ENCODE measurements at regions not wholly inside any gene's neighbourhood (a gene's known extent, or its start where the extent isn't known, plus 50 kb on each side); places are given as distances from the start of the nearest gene placed in this dataset.
"Not testable (repeated sequence)": the region's sequence is repeated elsewhere in the genome, so short reads cannot be mapped to it uniquely, and the experiment has no call there.

- DNase-seq: no peak
These were observed 176.4 kb upstream of the ID2 start for GRCh38 chr2:8505311-8505920.

- DNase-seq: no peak
These were observed 175.1 kb upstream of the ID2 start for GRCh38 chr2:8506746-8507145.

- no peak for DNase-seq
These were observed 173.1 kb upstream of the ID2 start for GRCh38 chr2:8508766-8509165.

GRCh38 chr2:8509621-8510020 is 172.2 kb upstream of the ID2 start:
- no peak for DNase-seq

GRCh38 chr2:8510055-8510454 is 171.8 kb upstream of the ID2 start:
- not testable (repeated sequence) for DNase-seq

- peak; percentile 85 for DNase-seq
These were observed 171.3 kb upstream of the ID2 start for GRCh38 chr2:8510519-8510918.

- DNase-seq: no peak
These were observed 169.8 kb upstream of the ID2 start for GRCh38 chr2:8511868-8512612.

GRCh38 chr2:8513601-8514273 is 168.1 kb upstream of the ID2 start:
- DNase-seq: no peak

- no peak for DNase-seq
These were observed 167.6 kb upstream of the ID2 start for GRCh38 chr2:8514274-8514662.

GRCh38 chr2:8514796-8515758 is 166.8 kb upstream of the ID2 start:
- peak; percentile 52 for DNase-seq

GRCh38 chr2:8515864-8516533 is 165.9 kb upstream of the ID2 start:
- DNase-seq: peak; percentile 89

- no peak for DNase-seq
These were observed 163.9 kb upstream of the ID2 start for GRCh38 chr2:8517850-8518498.

GRCh38 chr2:8518979-8519668 is 162.7 kb upstream of the ID2 start:
- no peak for DNase-seq

- no peak for DNase-seq
These were observed 161.0 kb upstream of the ID2 start for GRCh38 chr2:8520791-8521344.

- DNase-seq: no peak
These were observed 159.2 kb upstream of the ID2 start for GRCh38 chr2:8522687-8523086.

- no peak for DNase-seq
These were observed 157.5 kb upstream of the ID2 start for GRCh38 chr2:8524388-8524787.

GRCh38 chr2:8524823-8525222 is 157.0 kb upstream of the ID2 start:
- DNase-seq: peak; percentile 19

GRCh38 chr2:8525236-8525581 is 156.6 kb upstream of the ID2 start:
- DNase-seq: no peak

GRCh38 chr2:8525582-8526402 is 156.1 kb upstream of the ID2 start:
- peak; percentile 95 for DNase-seq

GRCh38 chr2:8526403-8526696 is 155.5 kb upstream of the ID2 start:
- no peak for DNase-seq

Data from NCI-H345 (cell line).